HEK293 (cell line): ENCODE measurements at regions not wholly inside any gene's neighbourhood (a gene's known extent, or its start where the extent isn't known, plus 50 kb on each side); places are given as distances from the start of the nearest gene placed in this dataset.

ENCODE experiments used
- CTCF ChIA-PET: fragments of 350-600 bp; formaldehyde crosslinking; extraction: SDS; loops from one replicate; lab custom pipeline; 2021; ENCODE audit warnings: antibody characterized with exemption; lab: Yijun Ruan, JAX
- POLR2A ChIA-PET: fragments of 300-600 bp; formaldehyde crosslinking; extraction: SDS; loops from one replicate; lab custom pipeline; 2020; ENCODE audit warnings: antibody characterized with exemption, inconsistent platforms; lab: Yijun Ruan, JAX
- H3K27ac ChIP-seq: fragments of 200-500 bp; sonication (Bioruptor generic); 2 replicates; pipeline ENCODE4 v1.5.1; 2014; ENCODE audit warnings: low read depth, low read length, control low read depth, inconsistent platforms; ENCODE audit errors: extremely low read depth
- H3K36me3 ChIP-seq, 2 experiments: fragments of 200-500 bp in 1 of 2; sonication (Bioruptor generic) in 1 of 2; 1 replicate in 1 of 2; 2 replicates in 1 of 2; pipeline ENCODE4 v1.5.1; 2014 to 2017; ENCODE audit warnings: inconsistent platforms in 2 of 2, low read length in 2 of 2; ENCODE audit not compliant: control insufficient read depth in 2 of 2, insufficient read depth in 1 of 2
- H3K4me1 ChIP-seq: fragments of 200-500 bp; sonication (Bioruptor generic); 2 replicates; pipeline ENCODE4 v1.5.1; 2014; ENCODE audit warnings: mild to moderate bottlenecking, low read length, inconsistent platforms; ENCODE audit not compliant: control insufficient read depth, insufficient read depth
- H3K4me3 ChIP-seq: 2 replicates; pipeline ENCODE4 v1.5.1; 2011; ENCODE audit warnings: low read depth, mild to moderate bottlenecking, control low read depth, low read length, moderate library complexity
- H3K9me3 ChIP-seq: fragments of 200-500 bp; sonication (Bioruptor generic); 2 replicates; pipeline ENCODE4 v1.5.1; 2014; ENCODE audit warnings: low read depth, low read length, inconsistent platforms; ENCODE audit not compliant: control insufficient read depth, insufficient read depth
- CTCF ChIP-seq: fragments of 450-650 bp; formaldehyde crosslinking; IDR thresholded peaks from 2 replicates; pipeline ENCODE4 v1.5.1; 2016; ENCODE audit warnings: missing biosample characterization, missing genetic modification characterization
- GLIS2 ChIP-seq: fragments of 450-650 bp; formaldehyde crosslinking; IDR thresholded peaks from 2 replicates; pipeline ENCODE4 v1.5.1; 2016; ENCODE audit warnings: missing biosample characterization, missing genetic modification characterization
- MZF1 ChIP-seq: fragments of 450-650 bp; formaldehyde crosslinking; IDR thresholded peaks from 2 replicates; pipeline ENCODE4 v1.5.1; 2017; ENCODE audit warnings: missing biosample characterization, missing genetic modification characterization, borderline replicate concordance
- OSR2 ChIP-seq: fragments of 450-650 bp; formaldehyde crosslinking; IDR thresholded peaks from 2 replicates; pipeline ENCODE4 v1.5.1; 2016; ENCODE audit warnings: missing biosample characterization, missing genetic modification characterization
- PRDM10 ChIP-seq: fragments of 450-650 bp; formaldehyde crosslinking; IDR thresholded peaks from 2 replicates; pipeline ENCODE4 v1.5.1; 2016; ENCODE audit warnings: missing biosample characterization, missing genetic modification characterization
- RBAK ChIP-seq: fragments of 450-650 bp; formaldehyde crosslinking; IDR thresholded peaks from 2 replicates; pipeline ENCODE4 v1.5.1; 2016; ENCODE audit warnings: missing biosample characterization, missing genetic modification characterization
- ZBTB1 ChIP-seq: fragments of 450-650 bp; formaldehyde crosslinking; IDR thresholded peaks from 2 replicates; pipeline ENCODE4 v1.5.1; 2016; ENCODE audit warnings: missing biosample characterization, missing genetic modification characterization
- ZBTB48 ChIP-seq: fragments of 450-650 bp; formaldehyde crosslinking; IDR thresholded peaks from 2 replicates; pipeline ENCODE4 v1.5.1; 2016; ENCODE audit warnings: missing biosample characterization, missing genetic modification characterization
- ZFHX2 ChIP-seq: fragments of 450-650 bp; formaldehyde crosslinking; conservative IDR thresholded peaks from 2 replicates; pipeline ENCODE4 v1.5.1; 2016; ENCODE audit warnings: missing biosample characterization, missing genetic modification characterization
- ZNF146 ChIP-seq: fragments of 450-650 bp; formaldehyde crosslinking; IDR thresholded peaks from 2 replicates; pipeline ENCODE4 v1.5.1; 2016; ENCODE audit warnings: missing biosample characterization, missing genetic modification characterization
- ZNF155 ChIP-seq: fragments of 450-650 bp; formaldehyde crosslinking; IDR thresholded peaks from 2 replicates; pipeline ENCODE4 v1.5.1; 2016; ENCODE audit warnings: missing biosample characterization, missing genetic modification characterization
- ZNF174 ChIP-seq: fragments of 450-650 bp; formaldehyde crosslinking; IDR thresholded peaks from 2 replicates; pipeline ENCODE4 v1.5.0; 2017; ENCODE audit warnings: missing biosample characterization, mild to moderate bottlenecking, missing genetic modification characterization
- ZNF184 ChIP-seq: fragments of 450-650 bp; IDR thresholded peaks from 2 replicates; pipeline ENCODE4 v1.5.1; 2018; ENCODE audit warnings: missing biosample characterization, mild to moderate bottlenecking, missing genetic modification characterization
- ZNF202 ChIP-seq: fragments of 450-650 bp; formaldehyde crosslinking; IDR thresholded peaks from 2 replicates; pipeline ENCODE4 v1.5.1; 2016; ENCODE audit warnings: missing biosample characterization, missing genetic modification characterization, borderline replicate concordance
- ZNF324 ChIP-seq: fragments of 450-650 bp; formaldehyde crosslinking; IDR thresholded peaks from 2 replicates; pipeline ENCODE4 v1.5.1; 2016; ENCODE audit warnings: missing biosample characterization, missing genetic modification characterization
- ZNF335 ChIP-seq: fragments of 450-650 bp; formaldehyde crosslinking; conservative IDR thresholded peaks from 2 replicates; pipeline ENCODE4 v1.5.1; 2016; ENCODE audit warnings: missing biosample characterization, missing genetic modification characterization
- ZNF366 ChIP-seq: fragments of 450-650 bp; formaldehyde crosslinking; conservative IDR thresholded peaks from 2 replicates; pipeline ENCODE4 v1.5.1; 2016; ENCODE audit warnings: missing biosample characterization, missing genetic modification characterization
- ZNF404 ChIP-seq: fragments of 450-650 bp; formaldehyde crosslinking; IDR thresholded peaks from 2 replicates; pipeline ENCODE4 v1.5.1; 2017; ENCODE audit warnings: missing biosample characterization, missing genetic modification characterization
- ZNF433 ChIP-seq: fragments of 450-650 bp; formaldehyde crosslinking; IDR thresholded peaks from 2 replicates; pipeline ENCODE4 v1.5.1; 2016; ENCODE audit warnings: missing biosample characterization, missing genetic modification characterization, low read depth
- ZNF513 ChIP-seq: fragments of 450-650 bp; IDR thresholded peaks from 2 replicates; pipeline ENCODE4 v1.5.1; 2018; ENCODE audit warnings: missing biosample characterization, missing genetic modification characterization
- ZNF558 ChIP-seq: fragments of 450-650 bp; formaldehyde crosslinking; IDR thresholded peaks from 2 replicates; pipeline ENCODE4 v1.5.1; 2016; ENCODE audit warnings: missing biosample characterization, missing genetic modification characterization
- ZNF596 ChIP-seq: fragments of 450-650 bp; IDR thresholded peaks from 2 replicates; pipeline ENCODE4 v1.5.0; 2018; ENCODE audit warnings: missing biosample characterization, mild to moderate bottlenecking, missing genetic modification characterization, moderate library complexity
- ZNF626 ChIP-seq: fragments of 450-650 bp; sonication (Bioruptor Pico); formaldehyde crosslinking; IDR thresholded peaks from 2 replicates; pipeline ENCODE4 v1.5.1; 2018; ENCODE audit warnings: missing biosample characterization, missing genetic modification characterization, inconsistent platforms
- ZNF76 ChIP-seq: fragments of 450-650 bp; formaldehyde crosslinking; IDR thresholded peaks from 2 replicates; pipeline ENCODE4; 2016; ENCODE audit warnings: low read depth, missing biosample characterization, missing genetic modification characterization, borderline replicate concordance
- ZNF791 ChIP-seq: fragments of 450-650 bp; formaldehyde crosslinking; IDR thresholded peaks from 2 replicates; pipeline ENCODE4 v1.5.1; 2016; ENCODE audit warnings: missing biosample characterization, missing genetic modification characterization
- ZNF837 ChIP-seq: fragments of 450-650 bp; formaldehyde crosslinking; IDR thresholded peaks from 2 replicates; pipeline ENCODE4 v1.5.1; 2016; ENCODE audit warnings: missing biosample characterization, missing genetic modification characterization
- ZSCAN18 ChIP-seq: fragments of 450-650 bp; formaldehyde crosslinking; IDR thresholded peaks from 2 replicates; pipeline ENCODE4 v1.5.1; 2016; ENCODE audit warnings: missing biosample characterization, missing genetic modification characterization
- ZSCAN23 ChIP-seq: fragments of 450-650 bp; formaldehyde crosslinking; IDR thresholded peaks from 2 replicates; pipeline ENCODE4 v1.5.1; 2016; ENCODE audit warnings: missing biosample characterization, missing genetic modification characterization
- ZXDB ChIP-seq: fragments of 450-650 bp; formaldehyde crosslinking; IDR thresholded peaks from 2 replicates; pipeline ENCODE4 v1.5.1; 2016; ENCODE audit warnings: missing biosample characterization, missing genetic modification characterization

GRCh38 chr3:17967953-17968607, 225.6 kb upstream of the TBC1D5 start:
- Histone ChIP-seq H3K4me3 (no peak overlapping the region), H3K27ac (no peak overlapping the region), H3K4me1 (peaks cover 5% of the 10 kb centered on the region; the same call in 1 of the 2 replicates), H3K36me3 (no peaks in the 10 kb centered on the region), H3K9me3 (no peaks in the 10 kb centered on the region)
- TF ChIP-seq ZSCAN23 (tag by site-specific recombination) (no peak), ZNF184 (tag by site-specific recombination) (no peak), ZBTB48 (tag by site-specific recombination) (no peak), ZNF791 (tag by site-specific recombination) (no peak), ZNF335 (tag by site-specific recombination) (no peak), RBAK (tag by site-specific recombination) (no peak), ZNF596 (tag by site-specific recombination) (no peak), ZNF404 (tag by site-specific recombination) (no peak), ZNF202 (tag by site-specific recombination) (no peak), ZNF626 (tag by site-specific recombination) (no peak), ZNF837 (tag by site-specific recombination) (no peak), ZNF513 (no peak), ZSCAN18 (tag by site-specific recombination) (no peak), ZNF146 (tag by site-specific recombination) (no peak), ZNF558 (tag by site-specific recombination) (no peak), ZNF366 (no peak), MZF1 (tag by site-specific recombination) (no peak), CTCF (tag by site-specific recombination) (no peak), ZNF174 (tag by site-specific recombination) (no peak)
- ChIA-PET POLR2A (no interaction called here), CTCF (interaction anchor here (0.5 kb wide), 1 partner anchor 186 kb away, joined by 4 read pairs; no protein-coding TSS in a partner anchor)

- Histone ChIP-seq H3K36me3 (no peaks in the 10 kb centered on the region), H3K9me3 (no peaks in the 10 kb centered on the region), H3K4me1 (no peaks in the 10 kb centered on the region), H3K4me3 (no peak overlapping the region), H3K27ac (no peak overlapping the region)
- no peak for TF ChIP-seq ZFHX2 (tag by site-specific recombination)
- no peak for TF ChIP-seq ZNF155
- no peak for TF ChIP-seq PRDM10
- TF ChIP-seq ZBTB1: no peak
- TF ChIP-seq ZNF433 (tag by site-specific recombination): no peak
- TF ChIP-seq ZXDB (tag by site-specific recombination): no peak
- TF ChIP-seq GLIS2: no peak
- no peak for TF ChIP-seq ZNF324
- TF ChIP-seq ZNF76 (tag by site-specific recombination): no peak
- no peak for TF ChIP-seq OSR2 (tag by site-specific recombination)
- POLR2A ChIA-PET: no interaction called here
- CTCF ChIA-PET: interaction anchor here (1.5 kb wide), 1 partner anchor 13 kb away, joined by 3 read pairs; no protein-coding TSS in a partner anchor
These were observed 224.7 kb upstream of the TBC1D5 start for GRCh38 chr3:17967111-17967510.
